ENCODE measurements at regions not wholly inside any gene's neighbourhood (a gene's known extent, or its start where the extent isn't known, plus 50 kb on each side); places are given as distances from the start of the nearest gene placed in this dataset.

GRCh38 chr4:91824773-91825172, 479.0 kb upstream of the GRID2 start:
- Histone ChIP-seq H2AFZ (ENCODE audit: insufficient read depth, low read length, poor library complexity) (no peak overlapping the region), H3K79me1 (ENCODE audit: low read length) (no peaks in the 10 kb centered on the region), H3K4me3 (ENCODE audit: low read depth, low read length) (no peak overlapping the region), H2BK12ac (ENCODE audit: low read length) (no peak overlapping the region), H2AK5ac (ENCODE audit: low read length) (no peak overlapping the region), H2BK5ac (ENCODE audit: low read depth, low read length, poor library complexity) (no peak overlapping the region), H3K36me3 (ENCODE audit: control insufficient read depth in 1 of 2, insufficient read depth in 2 of 2, low read length in 2 of 2) (no peaks in the 10 kb centered on the region), H3K18ac (ENCODE audit: low read length) (no peak overlapping the region), H3K14ac (ENCODE audit: low read length) (no peak overlapping the region), H3K79me2 (ENCODE audit: control insufficient read depth, insufficient read depth, low read length, poor library complexity) (no peaks in the 10 kb centered on the region), H3K4me1 (ENCODE audit: control insufficient read depth in 1 of 2, insufficient read depth in 2 of 2, low read length in 2 of 2) (no peaks in the 10 kb centered on the region), H4K91ac (ENCODE audit: low read depth, low read length) (no peak overlapping the region), H3K4ac (ENCODE audit: low read depth, low read length) (no peak overlapping the region), H3K23ac (ENCODE audit: low read length) (no peak overlapping the region), H4K8ac (ENCODE audit: low read depth, low read length) (no peak overlapping the region), H3K4me2 (ENCODE audit: low read length) (no peak overlapping the region), H4K12ac (ENCODE audit: low read depth, low read length) (no peak overlapping the region), H3K9me3 (ENCODE audit: insufficient read depth, low read depth, low read length) (no peaks in the 10 kb centered on the region), H3K9ac (ENCODE audit: low read length) (no peak overlapping the region), H2BK120ac (ENCODE audit: insufficient read depth, low read length, poor library complexity) (no peak overlapping the region), H3K27me3 (ENCODE audit: insufficient read depth, low read length) (no peaks in the 10 kb centered on the region), H3K27ac (ENCODE audit: low read depth, low read length) (no peak overlapping the region)
- no CpG with 5 or more reads among the region's 1 CpG for WGBS (ENCODE audit: extremely low coverage, insufficient coverage, insufficient read length)
- DNase-seq, result no peak

- Histone ChIP-seq H3K4ac (ENCODE audit: low read depth, low read length) (no peak overlapping the region), H3K27me3 (ENCODE audit: insufficient read depth, low read length) (no peaks in the 10 kb centered on the region), H2AFZ (ENCODE audit: insufficient read depth, low read length, poor library complexity) (no peak overlapping the region), H3K4me3 (ENCODE audit: low read depth, low read length) (no peak overlapping the region), H4K91ac (ENCODE audit: low read depth, low read length) (no peak overlapping the region), H3K79me2 (ENCODE audit: control insufficient read depth, insufficient read depth, low read length, poor library complexity) (no peaks in the 10 kb centered on the region), H2BK12ac (ENCODE audit: low read length) (no peak overlapping the region), H3K36me3 (ENCODE audit: control insufficient read depth in 1 of 2, insufficient read depth in 2 of 2, low read length in 2 of 2) (no peaks in the 10 kb centered on the region), H3K18ac (ENCODE audit: low read length) (no peak overlapping the region), H2BK120ac (ENCODE audit: insufficient read depth, low read length, poor library complexity) (no peak overlapping the region), H4K12ac (ENCODE audit: low read depth, low read length) (no peak overlapping the region), H3K14ac (ENCODE audit: low read length) (no peak overlapping the region), H3K9me3 (ENCODE audit: insufficient read depth, low read depth, low read length) (no peaks in the 10 kb centered on the region), H3K9ac (ENCODE audit: low read length) (no peak overlapping the region), H3K4me2 (ENCODE audit: low read length) (peak overlapping the region; percentile 11), H3K23ac (ENCODE audit: low read length) (no peak overlapping the region), H3K79me1 (ENCODE audit: low read length) (peaks cover 3% of the 10 kb centered on the region), H3K27ac (ENCODE audit: low read depth, low read length) (peak overlapping the region; percentile 27), H3K4me1 (ENCODE audit: control insufficient read depth in 1 of 2, insufficient read depth in 2 of 2, low read length in 2 of 2) (peaks cover 2 to 5% of the 10 kb centered on the region in 2 experiments), H2AK5ac (ENCODE audit: low read length) (no peak overlapping the region), H2BK5ac (ENCODE audit: low read depth, low read length, poor library complexity) (no peak overlapping the region), H4K8ac (ENCODE audit: low read depth, low read length) (no peak overlapping the region)
- WGBS (ENCODE audit: extremely low coverage, insufficient coverage, insufficient read length), result no CpG with 5 or more reads among the region's 2 CpGs
- DNase-seq, result peak; percentile 28 to 71
Observed at GRCh38 chr4:91826186-91826585, 477.6 kb upstream of the GRID2 start.

DNA sequence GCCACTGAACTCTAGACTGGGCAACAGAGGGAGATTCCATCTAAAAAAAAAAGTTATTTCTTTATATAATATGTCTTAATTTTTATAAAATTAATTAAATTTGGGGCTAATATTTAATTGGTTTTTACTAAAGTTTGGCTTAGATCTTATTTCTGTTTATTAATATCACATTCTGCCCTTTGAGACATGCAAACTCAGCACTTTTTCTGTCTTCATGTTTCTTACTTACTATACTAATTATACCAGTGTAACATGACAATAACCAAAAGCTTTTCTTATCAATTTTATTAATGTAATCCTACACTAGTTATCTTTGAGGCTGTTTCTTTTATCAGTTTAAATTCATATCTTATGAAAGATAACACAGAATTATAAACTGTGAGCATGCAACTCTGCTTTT, 475.9 kb upstream of the GRID2 start:
- no peaks in the 10 kb centered on the region for H3K79me2 ChIP-seq (ENCODE audit: control insufficient read depth, insufficient read depth, low read length, poor library complexity)
- H2AK5ac ChIP-seq (ENCODE audit: low read length), result no peak overlapping the region
- H3K9me3 ChIP-seq (ENCODE audit: insufficient read depth, low read depth, low read length), result no peaks in the 10 kb centered on the region
- H4K12ac ChIP-seq (ENCODE audit: low read depth, low read length), result no peak overlapping the region
- H4K8ac ChIP-seq (ENCODE audit: low read depth, low read length), result no peak overlapping the region
- no peak overlapping the region for H4K91ac ChIP-seq (ENCODE audit: low read depth, low read length)
- no peak overlapping the region for H3K4ac ChIP-seq (ENCODE audit: low read depth, low read length)
- H3K4me3 ChIP-seq (ENCODE audit: low read depth, low read length), result no peak overlapping the region
- H3K14ac ChIP-seq (ENCODE audit: low read length), result no peak overlapping the region
- no peak overlapping the region for H2BK120ac ChIP-seq (ENCODE audit: insufficient read depth, low read length, poor library complexity)
- H2AFZ ChIP-seq (ENCODE audit: insufficient read depth, low read length, poor library complexity), result no peak overlapping the region
- peaks cover 3% of the 10 kb centered on the region for H3K79me1 ChIP-seq (ENCODE audit: low read length)
- H3K27me3 ChIP-seq (ENCODE audit: insufficient read depth, low read length), result no peaks in the 10 kb centered on the region
- H3K4me1 ChIP-seq (ENCODE audit: control insufficient read depth in 1 of 2, insufficient read depth in 2 of 2, low read length in 2 of 2), result peaks cover 2 to 5% of the 10 kb centered on the region in 2 experiments
- no peaks in the 10 kb centered on the region for H3K36me3 ChIP-seq (ENCODE audit: control insufficient read depth in 1 of 2, insufficient read depth in 2 of 2, low read length in 2 of 2)
- no peak overlapping the region for H3K9ac ChIP-seq (ENCODE audit: low read length)
- H3K27ac ChIP-seq (ENCODE audit: low read depth, low read length), result no peak overlapping the region
- no peak for DNase-seq
- H2BK5ac ChIP-seq (ENCODE audit: low read depth, low read length, poor library complexity), result no peak overlapping the region
- H3K23ac ChIP-seq (ENCODE audit: low read length), result no peak overlapping the region
- no peak overlapping the region for H3K18ac ChIP-seq (ENCODE audit: low read length)
- H3K4me2 ChIP-seq (ENCODE audit: low read length), result no peak overlapping the region
- no peak overlapping the region for H2BK12ac ChIP-seq (ENCODE audit: low read length)

GRCh38 chr4:91829531-91829930, 474.2 kb upstream of the GRID2 start:
- Histone ChIP-seq H3K4ac (ENCODE audit: low read depth, low read length) (no peak overlapping the region), H2BK12ac (ENCODE audit: low read length) (no peak overlapping the region), H2AK5ac (ENCODE audit: low read length) (no peak overlapping the region), H3K4me3 (ENCODE audit: low read depth, low read length) (no peak overlapping the region), H4K91ac (ENCODE audit: low read depth, low read length) (no peak overlapping the region), H2BK120ac (ENCODE audit: insufficient read depth, low read length, poor library complexity) (no peak overlapping the region), H2BK5ac (ENCODE audit: low read depth, low read length, poor library complexity) (no peak overlapping the region), H3K23ac (ENCODE audit: low read length) (no peak overlapping the region), H3K14ac (ENCODE audit: low read length) (no peak overlapping the region), H3K9me3 (ENCODE audit: insufficient read depth, low read depth, low read length) (peaks cover under 1% of the 10 kb centered on the region), H2AFZ (ENCODE audit: insufficient read depth, low read length, poor library complexity) (no peak overlapping the region), H3K4me2 (ENCODE audit: low read length) (no peak overlapping the region), H3K79me1 (ENCODE audit: low read length) (peaks cover 3% of the 10 kb centered on the region), H3K79me2 (ENCODE audit: control insufficient read depth, insufficient read depth, low read length, poor library complexity) (no peaks in the 10 kb centered on the region), H3K9ac (ENCODE audit: low read length) (no peak overlapping the region), H3K18ac (ENCODE audit: low read length) (no peak overlapping the region), H4K8ac (ENCODE audit: low read depth, low read length) (no peak overlapping the region), H3K4me1 (ENCODE audit: control insufficient read depth in 1 of 2, insufficient read depth in 2 of 2, low read length in 2 of 2) (peaks cover 2 to 5% of the 10 kb centered on the region in 2 experiments), H3K27me3 (ENCODE audit: insufficient read depth, low read length) (no peaks in the 10 kb centered on the region), H3K36me3 (ENCODE audit: control insufficient read depth in 1 of 2, insufficient read depth in 2 of 2, low read length in 2 of 2) (no peaks in the 10 kb centered on the region), H4K12ac (ENCODE audit: low read depth, low read length) (no peak overlapping the region), H3K27ac (ENCODE audit: low read depth, low read length) (no peak overlapping the region)
- DNase-seq, result no peak
- WGBS (ENCODE audit: extremely low coverage, insufficient coverage, insufficient read length), result no CpG with 5 or more reads among the region's 1 CpG
